ENCODE measurements at regions not wholly inside any gene's neighbourhood (a gene's known extent, or its start where the extent isn't known, plus 50 kb on each side); places are given as distances from the start of the nearest gene placed in this dataset.
"Not testable (repeated sequence)": the region's sequence is repeated elsewhere in the genome, so short reads cannot be mapped to it uniquely, and the experiment has no call there.

DNA sequence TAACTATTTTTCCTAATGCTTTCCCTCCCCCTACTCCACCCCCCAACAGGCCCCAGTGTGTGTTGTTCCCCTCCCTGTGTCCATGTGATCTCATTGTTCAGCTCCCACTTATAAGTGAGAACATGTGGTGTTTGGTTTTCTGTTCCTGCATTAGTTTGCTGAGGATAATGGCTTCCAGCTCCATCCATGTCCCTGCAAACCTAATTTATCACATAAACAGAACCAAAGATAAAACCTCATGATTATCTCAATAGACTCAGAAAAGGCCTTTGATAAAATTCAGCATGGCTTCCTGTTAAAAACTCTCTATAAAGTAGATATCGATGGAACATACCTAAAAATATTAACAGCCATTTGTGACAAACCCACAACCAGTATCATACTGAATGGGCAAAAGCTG is 884.1 kb upstream of the AUTS2 start:
- TF ChIP-seq EZH2phosphoT487 (IDR thresholded peaks at IDR 0.05; ENCODE audit: insufficient read depth, low read depth); EZH2 (IDR thresholded peaks at IDR 0.05; ENCODE audit: insufficient read depth, poor library complexity, severe bottlenecking): not testable (repeated sequence)

All from GM23248 (cell line).